GM10266 (cell line): ENCODE measurements at regions not wholly inside any gene's neighbourhood (a gene's known extent, or its start where the extent isn't known, plus 50 kb on each side); places are given as distances from the start of the nearest gene placed in this dataset.

Source experiments
- DNase-seq: peaks from one replicate; pipeline ENCODE4 v3.0.0; 2012; ENCODE audit errors: extremely low spot score
- TF ChIP-seq, protein P1 (sequence below): IDR thresholded peaks from 2 replicates; pipeline ENCODE4 v1.5.1; 2012; ENCODE audit warnings: mild to moderate bottlenecking, low read depth; ENCODE audit not compliant: control insufficient read depth, insufficient read depth; ENCODE audit errors: missing control alignments

DNA sequence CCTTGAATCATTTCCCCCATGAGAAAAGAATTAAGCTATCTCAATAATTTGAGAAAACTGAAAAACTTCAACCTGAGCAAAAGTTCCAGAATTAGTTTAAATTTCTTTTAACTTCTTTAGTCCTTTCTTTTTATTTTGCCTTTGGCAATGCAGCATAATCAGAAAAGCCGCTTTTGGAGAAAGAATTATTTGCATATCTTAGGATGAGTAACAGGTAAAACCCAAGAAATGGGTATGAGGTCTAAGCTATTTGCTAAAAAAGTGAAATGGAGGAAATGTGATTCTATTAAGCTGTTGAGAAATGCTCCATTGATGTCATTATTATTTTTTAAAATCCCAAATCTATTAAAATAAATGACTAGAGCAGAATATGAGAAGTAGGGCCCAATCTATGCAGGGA, 1238.3 kb upstream of the GBE1 start:
- no peak for DNase-seq
- TF ChIP-seq, protein P1, sequence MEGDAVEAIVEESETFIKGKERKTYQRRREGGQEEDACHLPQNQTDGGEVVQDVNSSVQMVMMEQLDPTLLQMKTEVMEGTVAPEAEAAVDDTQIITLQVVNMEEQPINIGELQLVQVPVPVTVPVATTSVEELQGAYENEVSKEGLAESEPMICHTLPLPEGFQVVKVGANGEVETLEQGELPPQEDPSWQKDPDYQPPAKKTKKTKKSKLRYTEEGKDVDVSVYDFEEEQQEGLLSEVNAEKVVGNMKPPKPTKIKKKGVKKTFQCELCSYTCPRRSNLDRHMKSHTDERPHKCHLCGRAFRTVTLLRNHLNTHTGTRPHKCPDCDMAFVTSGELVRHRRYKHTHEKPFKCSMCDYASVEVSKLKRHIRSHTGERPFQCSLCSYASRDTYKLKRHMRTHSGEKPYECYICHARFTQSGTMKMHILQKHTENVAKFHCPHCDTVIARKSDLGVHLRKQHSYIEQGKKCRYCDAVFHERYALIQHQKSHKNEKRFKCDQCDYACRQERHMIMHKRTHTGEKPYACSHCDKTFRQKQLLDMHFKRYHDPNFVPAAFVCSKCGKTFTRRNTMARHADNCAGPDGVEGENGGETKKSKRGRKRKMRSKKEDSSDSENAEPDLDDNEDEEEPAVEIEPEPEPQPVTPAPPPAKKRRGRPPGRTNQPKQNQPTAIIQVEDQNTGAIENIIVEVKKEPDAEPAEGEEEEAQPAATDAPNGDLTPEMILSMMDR = no peak

DNA sequence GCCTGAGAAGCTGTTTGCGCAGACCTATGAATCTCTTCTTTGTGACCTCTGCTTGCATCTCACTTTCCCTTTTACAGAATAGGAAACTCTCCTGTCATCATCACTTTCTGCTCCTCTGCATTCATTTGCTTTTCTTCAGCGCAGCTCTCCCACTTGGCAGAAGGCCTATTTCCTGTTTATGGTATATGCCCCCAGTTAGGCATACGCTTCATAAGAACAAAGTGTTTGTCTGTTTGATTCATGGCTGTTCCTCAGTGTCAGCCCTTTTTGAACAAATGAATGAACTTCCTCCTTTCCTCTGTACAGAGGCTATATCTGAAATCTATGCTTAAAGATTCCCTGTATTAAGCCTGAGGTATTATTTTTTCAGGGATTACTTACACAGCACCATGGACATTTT, 1216.9 kb upstream of the GBE1 start:
- TF ChIP-seq, protein P1 = no peak
- no peak for DNase-seq

DNA sequence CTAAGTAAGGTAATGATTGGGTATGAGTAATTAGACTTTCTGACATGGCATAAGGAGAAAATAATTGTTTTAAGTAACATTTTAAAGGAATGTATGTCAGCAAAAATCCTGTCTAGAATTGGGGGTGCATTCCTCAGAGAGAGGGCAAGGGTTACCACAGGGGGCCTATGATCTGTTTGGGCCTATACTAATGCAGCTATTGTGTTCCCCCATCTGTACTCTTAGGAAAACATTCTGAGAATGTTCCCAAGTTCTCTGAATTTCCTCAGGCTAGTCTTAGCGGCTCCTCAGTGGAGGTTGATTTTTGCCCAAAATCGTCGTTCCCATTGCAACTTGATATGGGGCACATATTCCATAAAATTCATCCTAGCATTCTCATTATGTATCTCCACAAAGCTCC, 1216.4 kb upstream of the GBE1 start:
- TF ChIP-seq, protein P1 = no peak
- no peak for DNase-seq

- no peak for DNase-seq
- TF ChIP-seq, protein P1 = no peak
Observed at GRCh38 chr3:82973791-82974190, 1212.3 kb upstream of the GBE1 start.

DNA sequence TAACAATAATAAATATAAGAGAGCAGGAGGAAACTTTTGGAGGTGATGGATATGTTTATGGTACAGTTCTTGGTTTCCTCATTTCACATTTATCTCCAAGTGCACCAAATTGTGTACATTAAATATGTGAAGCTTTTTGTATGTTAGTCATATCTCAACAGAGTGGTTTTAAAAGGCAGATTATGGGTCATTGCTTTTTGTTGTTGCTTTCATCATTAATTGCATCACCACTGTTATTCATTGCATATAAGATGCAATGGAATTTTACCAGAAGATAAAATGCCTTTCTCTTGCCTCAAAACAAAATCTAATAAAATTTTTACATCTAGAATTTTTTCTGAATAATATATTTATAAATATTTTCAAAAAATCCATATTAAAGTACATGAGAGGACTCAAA, 1198.9 kb upstream of the GBE1 start:
- no peak for DNase-seq
- TF ChIP-seq, protein P1 = no peak

DNA sequence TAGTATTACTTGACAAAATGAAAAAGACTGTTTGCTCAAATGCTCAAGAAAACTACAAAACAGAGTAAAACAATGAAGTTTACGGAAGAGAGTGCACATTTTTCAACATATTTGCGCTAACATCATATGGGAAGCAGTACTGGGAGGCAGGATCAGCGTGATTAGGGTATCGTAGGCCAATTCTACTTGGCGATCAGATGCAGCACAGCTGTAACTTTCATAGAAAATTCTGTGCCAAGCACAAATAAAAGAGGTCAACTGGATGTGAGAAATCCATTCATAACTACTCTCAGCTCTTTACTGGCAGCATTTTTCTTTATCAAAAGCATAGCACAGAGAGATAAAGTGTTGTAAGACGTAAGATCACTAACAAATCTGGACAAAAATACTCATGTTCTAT, 1196.3 kb upstream of the GBE1 start:
- DNase-seq = no peak
- TF ChIP-seq, protein P1 = no peak

- no peak for DNase-seq
Observed at GRCh38 chr3:82957079-82957478, 1195.6 kb upstream of the GBE1 start.

More at GRCh38 chr3:82957079-82957478, 1195.6 kb upstream of the GBE1 start:
- TF ChIP-seq, protein P1 = no peak
